HK-2 (cell line): ENCODE measurements at regions not wholly inside any gene's neighbourhood (a gene's known extent, or its start where the extent isn't known, plus 50 kb on each side); places are given as distances from the start of the nearest gene placed in this dataset.
"Not testable (repeated sequence)": the region's sequence is repeated elsewhere in the genome, so short reads cannot be mapped to it uniquely, and the experiment has no call there.

Source experiments
- DNase-seq: peaks from one replicate; pipeline ENCODE4 v3.0.0-alpha.2; 2018; ENCODE audit not compliant: unreplicated experiment

DNA sequence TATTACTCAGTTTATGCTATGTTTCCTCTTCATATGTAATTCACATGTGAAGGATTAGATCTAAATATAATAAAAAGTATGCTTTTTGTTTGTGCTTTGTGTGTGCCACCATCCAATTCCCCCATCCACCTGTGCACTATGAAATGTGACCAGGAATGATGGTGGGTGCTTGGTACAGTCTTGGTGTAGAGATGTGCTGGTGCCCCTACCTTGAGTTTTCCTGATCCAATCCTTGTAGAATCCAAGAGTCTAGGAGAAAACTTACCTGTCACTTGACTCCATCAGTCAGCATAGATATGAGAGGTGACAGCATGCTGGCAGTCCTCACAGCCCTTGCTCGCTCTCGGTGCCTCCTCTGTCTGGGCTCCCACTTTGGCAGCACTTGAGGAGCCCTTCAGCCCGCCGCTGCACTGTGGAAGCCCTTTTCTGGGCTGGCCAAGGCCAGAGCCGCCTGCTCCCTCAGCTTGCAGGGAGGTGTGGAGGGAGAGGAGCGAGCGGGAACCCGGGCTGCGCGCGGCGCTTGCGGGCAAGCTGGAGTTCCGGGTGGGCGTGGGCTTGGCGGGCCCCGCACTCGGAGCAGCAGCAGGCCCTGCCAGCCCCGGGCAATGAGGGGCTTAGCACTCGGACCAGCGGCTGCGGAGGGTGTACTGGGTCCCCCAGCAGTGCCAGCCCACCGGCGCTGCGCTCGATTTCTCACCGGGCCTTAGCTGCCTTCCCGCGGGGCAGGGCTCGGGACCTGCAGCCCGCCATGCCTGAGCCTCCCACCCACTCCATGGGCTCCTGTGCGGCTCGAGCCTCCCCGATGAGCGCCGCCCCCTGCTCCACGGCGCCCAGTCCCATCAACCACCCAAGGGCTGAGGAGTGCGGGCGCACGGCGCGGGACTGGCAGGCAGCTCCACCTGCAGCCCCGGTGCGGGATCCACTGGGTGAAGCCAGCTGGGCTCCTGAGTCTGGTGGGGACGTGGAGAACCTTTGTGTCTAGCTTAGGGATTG lies 874.7 kb downstream of the PLA2G4A start:
- not testable (repeated sequence) for DNase-seq

- DNase-seq: no peak
Measured at GRCh38 chr1:187714470-187714869, 885.7 kb downstream of the PLA2G4A start.

DNA sequence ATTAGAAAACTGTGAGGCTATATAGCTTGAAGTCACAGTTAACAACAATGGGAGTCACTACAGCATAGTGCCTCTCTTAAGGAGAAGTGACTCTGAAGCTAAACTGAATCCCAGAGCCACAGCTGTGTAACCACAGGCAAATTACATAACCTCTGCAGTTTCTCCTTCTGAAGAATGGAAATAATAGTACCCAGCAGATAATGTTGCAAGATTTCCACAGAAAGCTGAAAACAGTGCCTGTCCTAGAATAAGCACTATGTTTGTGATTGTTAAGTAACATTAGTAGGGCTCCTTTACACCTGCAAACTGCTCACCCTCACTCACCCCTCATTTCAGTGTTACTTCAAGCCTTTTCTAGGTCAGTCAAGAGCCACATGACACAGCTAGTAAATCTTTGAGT lies 886.7 kb downstream of the PLA2G4A start:
- DNase-seq: no peak

- no peak for DNase-seq
Measured at GRCh38 chr1:187716160-187716559, 887.4 kb downstream of the PLA2G4A start.

DNA sequence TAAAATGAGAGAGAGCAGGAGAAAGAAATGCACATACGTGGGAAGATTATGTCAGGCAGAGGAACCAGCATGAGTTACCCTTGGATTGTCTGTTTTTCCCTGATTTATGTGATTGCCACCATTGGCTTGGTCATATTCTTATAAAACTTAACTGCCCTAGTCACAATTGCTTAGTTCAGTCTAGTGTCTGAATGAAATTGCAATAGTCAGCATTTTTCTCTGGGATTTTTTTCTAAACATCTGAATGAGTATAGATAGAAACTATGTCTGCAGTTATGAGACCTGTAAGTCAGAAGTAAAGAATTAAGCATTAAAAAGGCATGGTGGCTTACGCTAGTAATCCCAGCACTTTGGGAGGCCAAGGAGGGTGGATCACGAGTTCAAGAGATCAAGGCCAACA lies 889.8 kb downstream of the PLA2G4A start:
- DNase-seq: no peak

DNA sequence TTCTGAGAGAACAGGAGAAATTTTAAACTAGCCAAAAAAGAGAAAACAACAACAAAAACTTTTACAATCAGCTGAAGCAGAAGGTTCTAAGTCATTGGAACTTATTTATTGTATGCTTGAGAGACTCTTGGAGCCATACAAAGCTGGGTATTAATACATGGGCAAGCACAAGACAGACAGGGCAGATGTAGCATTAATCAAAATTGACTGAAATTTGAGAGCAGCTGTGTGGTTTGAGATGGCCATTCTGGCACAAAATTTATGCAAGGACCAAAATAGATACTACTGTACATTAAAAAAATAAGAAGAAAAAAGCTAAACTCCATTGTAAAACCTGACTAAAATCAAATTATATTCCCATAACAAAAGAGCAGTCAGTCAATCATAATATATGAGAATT lies 892.5 kb downstream of the PLA2G4A start:
- no peak for DNase-seq

DNA sequence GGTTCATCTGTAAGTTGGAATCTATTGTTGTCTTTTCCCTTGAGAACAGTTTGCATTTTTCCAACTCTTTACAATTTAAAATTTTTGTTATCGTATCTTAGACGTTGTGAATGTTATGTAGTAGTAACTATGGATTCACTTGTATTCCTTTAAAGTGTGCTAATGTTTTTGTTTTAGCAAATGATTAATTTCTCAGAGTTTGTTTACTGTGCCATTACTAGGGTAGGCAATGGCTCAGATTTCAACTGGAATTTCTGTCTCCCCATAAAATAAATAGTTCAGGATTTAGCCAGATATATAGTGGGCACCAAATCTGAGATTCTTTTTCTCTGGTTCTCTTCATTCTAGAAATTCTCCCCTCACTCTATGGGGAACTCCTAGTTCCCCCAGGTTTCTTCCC lies 896.5 kb downstream of the PLA2G4A start:
- no peak for DNase-seq

DNA sequence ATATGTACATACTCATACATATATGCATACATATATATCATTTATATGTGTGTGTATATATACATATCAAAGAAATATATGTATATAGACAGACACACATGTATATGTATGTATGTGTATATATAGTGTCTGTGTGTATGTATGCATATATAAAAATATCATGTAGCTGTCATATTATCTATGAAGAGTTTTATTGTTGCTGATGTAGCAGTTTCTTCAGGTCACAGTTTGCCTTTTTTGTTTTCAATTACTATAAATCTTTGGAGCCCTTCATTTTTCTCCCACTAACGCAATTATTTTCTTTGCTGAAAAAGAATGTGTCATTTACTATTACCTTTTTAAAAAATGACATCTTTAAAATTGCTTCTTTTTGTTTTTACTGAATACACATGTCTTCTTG lies 904.5 kb downstream of the PLA2G4A start:
- DNase-seq: no peak

DNA sequence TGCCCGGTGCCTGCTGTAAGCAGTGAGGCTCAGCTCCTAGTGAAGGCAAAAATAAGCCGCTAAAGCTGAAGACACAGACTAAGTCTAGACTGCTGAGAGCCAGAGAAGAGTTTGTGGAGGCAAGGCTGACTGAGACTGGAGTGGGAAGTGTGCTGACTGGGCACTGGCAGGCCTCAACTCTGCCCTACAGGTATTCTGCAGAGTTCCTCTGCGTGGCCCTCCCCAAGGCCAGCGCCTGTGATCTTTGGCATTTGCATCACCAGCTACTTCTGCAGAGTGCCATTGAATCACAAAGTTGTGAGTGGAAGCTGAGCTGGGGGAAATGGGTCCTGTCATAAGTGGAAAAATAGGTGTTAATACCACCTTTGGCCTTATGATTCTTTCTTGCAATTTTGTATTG lies 905.7 kb downstream of the PLA2G4A start:
- DNase-seq: no peak

- no peak for DNase-seq
Measured at GRCh38 chr1:187744665-187745064, 915.9 kb downstream of the PLA2G4A start.

- no peak for DNase-seq
Measured at GRCh38 chr1:187755536-187755935, 926.8 kb downstream of the PLA2G4A start.

GRCh38 chr1:187756684-187757083 lies 927.9 kb downstream of the PLA2G4A start:
- DNase-seq: not testable (repeated sequence)

GRCh38 chr1:187759825-187760333 lies 931.1 kb downstream of the PLA2G4A start:
- DNase-seq: no peak

DNA sequence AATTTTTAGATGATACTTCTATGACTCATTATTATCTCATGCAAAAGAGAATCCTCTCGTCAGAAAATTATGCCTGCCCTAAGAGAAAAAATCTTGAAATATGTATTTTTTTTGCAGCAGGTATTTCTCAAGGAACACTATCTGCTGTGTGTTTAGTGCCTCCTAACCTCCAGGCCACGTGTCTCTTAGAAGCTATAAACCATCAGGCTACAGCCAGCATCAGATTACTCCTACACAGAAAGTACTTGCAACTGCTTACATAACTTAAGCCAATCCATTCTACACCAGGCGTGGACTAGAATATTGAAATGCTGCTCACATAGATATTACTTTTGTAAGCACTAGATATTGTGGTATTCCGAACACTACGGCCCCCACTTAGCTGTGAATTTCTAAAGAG lies 933.4 kb downstream of the PLA2G4A start:
- no peak for DNase-seq

DNA sequence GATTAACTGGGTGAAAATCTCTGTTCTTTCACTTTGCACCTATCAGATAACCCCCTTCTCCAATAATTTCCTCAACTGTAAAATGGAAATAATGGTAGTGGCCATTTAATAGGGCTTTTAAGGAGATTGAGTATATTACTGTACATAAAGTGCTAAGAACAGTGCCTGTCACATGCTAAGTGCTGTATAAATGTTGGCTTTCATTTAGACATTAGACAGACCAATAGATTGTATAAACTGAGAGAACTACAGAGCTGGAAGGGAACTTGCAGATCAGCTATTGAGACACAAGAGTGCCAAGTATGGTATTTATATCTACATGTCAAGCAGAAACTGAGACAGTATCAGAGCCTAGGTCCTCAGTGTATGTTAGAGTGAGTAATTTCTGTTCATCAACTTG lies 934.7 kb downstream of the PLA2G4A start:
- DNase-seq: no peak

- no peak for DNase-seq
Measured at GRCh38 chr1:187763976-187764375, 935.2 kb downstream of the PLA2G4A start.

DNA sequence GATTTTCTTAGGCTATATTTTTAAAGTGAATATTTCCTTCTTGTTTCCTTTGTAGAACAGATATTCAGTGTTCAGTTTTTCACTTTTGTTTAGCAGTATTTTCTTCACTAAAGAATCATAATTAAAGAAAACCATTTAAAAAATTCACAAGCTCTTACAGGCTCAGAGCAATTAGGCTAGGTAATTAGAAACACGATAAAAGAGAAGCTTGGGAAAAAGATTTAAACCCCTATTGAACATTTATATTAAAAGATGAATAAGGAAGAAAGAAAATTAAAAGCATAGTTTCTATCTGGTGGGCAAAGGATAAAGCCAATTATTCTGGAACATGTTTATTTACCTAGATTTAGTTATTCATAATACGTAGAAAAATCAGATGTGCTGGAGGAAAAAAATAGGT lies 942.6 kb downstream of the PLA2G4A start:
- DNase-seq: no peak

GRCh38 chr1:187773168-187773567 lies 944.4 kb downstream of the PLA2G4A start:
- DNase-seq: no peak

- DNase-seq: no peak
Measured at GRCh38 chr1:187787736-187788135, 959.0 kb downstream of the PLA2G4A start.

DNA sequence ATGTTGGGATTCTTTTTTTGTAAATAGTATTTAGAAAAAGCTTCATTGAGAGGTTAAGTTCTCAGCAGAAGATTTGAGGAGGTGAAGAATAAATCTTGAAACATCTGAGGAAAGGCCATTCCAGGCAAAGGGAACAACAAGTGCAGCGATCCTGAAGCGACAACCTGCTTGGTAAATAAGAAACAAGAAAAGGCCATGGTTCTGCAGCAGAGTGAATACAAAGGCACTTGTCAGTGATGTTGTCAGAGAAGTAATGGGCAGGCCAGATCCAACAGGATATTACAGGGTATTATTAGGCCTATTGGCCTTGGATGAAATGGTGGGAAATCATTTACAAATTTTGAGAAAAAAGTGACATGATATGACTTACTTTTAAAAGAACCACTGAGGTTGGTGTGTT lies 960.0 kb downstream of the PLA2G4A start:
- no peak for DNase-seq

DNA sequence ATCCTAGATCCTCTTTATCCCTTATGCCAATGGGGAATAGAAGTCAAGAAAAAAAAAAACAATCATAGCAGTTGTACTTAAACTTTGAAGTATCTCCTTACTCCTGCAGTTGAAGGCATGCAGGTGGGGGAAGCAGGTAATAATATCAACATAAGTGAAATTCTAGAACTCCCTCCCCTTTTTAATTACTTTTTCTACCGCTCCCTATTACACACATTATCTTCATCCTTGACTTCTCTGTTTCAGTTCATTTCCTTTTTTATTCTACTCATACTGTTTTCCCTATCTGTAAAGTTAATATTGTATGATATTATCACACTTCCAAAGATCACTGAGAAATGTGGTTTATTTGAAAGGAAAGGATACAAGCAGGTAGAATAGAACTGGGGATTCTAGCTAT lies 962.0 kb downstream of the PLA2G4A start:
- DNase-seq: no peak

GRCh38 chr1:187794561-187794960 lies 965.8 kb downstream of the PLA2G4A start:
- DNase-seq: no peak

DNA sequence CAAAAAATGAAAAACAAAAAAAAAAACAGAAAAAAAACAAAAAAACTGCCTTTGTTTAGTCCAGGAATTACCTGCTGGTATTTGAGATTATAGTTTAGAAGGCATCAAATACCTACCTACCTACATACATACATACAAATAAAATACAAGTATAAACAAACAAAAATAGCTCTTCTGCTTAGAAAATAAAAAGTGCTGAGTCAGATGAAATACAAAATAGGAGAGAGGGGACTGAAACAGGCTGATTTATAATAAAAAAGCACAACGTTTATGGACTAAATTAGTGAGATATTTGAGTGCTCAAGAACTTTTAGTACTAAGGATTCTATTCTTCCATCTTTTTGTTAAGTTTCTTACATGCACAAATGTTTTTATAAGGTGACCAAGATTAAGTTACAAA lies 980.8 kb downstream of the PLA2G4A start:
- DNase-seq: no peak
